22Rv1 (cell line): ENCODE measurements at regions not wholly inside any gene's neighbourhood (a gene's known extent, or its start where the extent isn't known, plus 50 kb on each side); places are given as distances from the start of the nearest gene placed in this dataset.
"Not testable (repeated sequence)": the region's sequence is repeated elsewhere in the genome, so short reads cannot be mapped to it uniquely, and the experiment has no call there.

ENCODE experiments used
- H3K27ac ChIP-seq: fragments of 450-650 bp; 2 replicates; pipeline ENCODE4 v1.5.1; 2017
- CTCF ChIP-seq: fragments of 450-650 bp; IDR thresholded peaks from 2 replicates; pipeline ENCODE4 v1.5.1; 2017; ENCODE audit warnings: mild to moderate bottlenecking
- ZFX ChIP-seq: fragments of 450-650 bp; IDR thresholded peaks from 2 replicates; pipeline ENCODE4 v1.6.1; 2017; ENCODE audit warnings: antibody characterized with exemption, borderline replicate concordance

DNA sequence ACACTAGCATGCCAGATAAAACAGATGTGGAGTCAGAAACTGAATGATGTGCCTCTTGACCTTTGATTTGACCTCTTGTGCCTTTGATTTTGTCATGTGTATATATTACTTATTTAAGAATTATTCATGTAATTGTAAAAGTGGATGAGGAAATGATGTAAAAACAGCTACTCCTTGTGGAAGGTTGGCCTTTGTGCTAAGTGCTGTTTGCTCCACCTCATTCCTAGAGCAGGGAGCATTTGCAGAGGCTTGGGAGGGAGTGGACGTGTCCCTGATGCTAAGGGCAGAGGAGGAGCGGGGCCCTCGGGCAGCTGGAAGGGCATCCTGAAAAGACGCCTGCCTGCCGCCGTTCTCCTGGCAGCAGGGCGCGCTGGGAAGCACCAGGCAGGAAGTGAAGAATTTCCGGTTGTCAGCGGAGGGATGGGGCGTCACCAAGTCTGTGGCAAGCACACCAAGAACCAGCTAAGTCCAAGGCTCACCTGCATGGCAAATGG lies 197.6 kb upstream of the ZNF32 start:
- TF ChIP-seq CTCF (no peak), ZFX (no peak)
- H3K27ac ChIP-seq = no peak overlapping the region

GRCh38 chr10:43845121-43845520 lies 196.4 kb upstream of the ZNF32 start:
- no peak overlapping the region for H3K27ac ChIP-seq
- TF ChIP-seq ZFX (no peak), CTCF (no peak)

GRCh38 chr10:43844221-43844620 lies 195.5 kb upstream of the ZNF32 start:
- H3K27ac ChIP-seq = no peak overlapping the region
- TF ChIP-seq CTCF (no peak), ZFX (no peak)

GRCh38 chr10:43843321-43844101 lies 194.8 kb upstream of the ZNF32 start:
- TF ChIP-seq CTCF (no peak), ZFX (no peak)
- H3K27ac ChIP-seq = no peak overlapping the region

GRCh38 chr10:43842496-43842895 lies 193.8 kb upstream of the ZNF32 start:
- TF ChIP-seq CTCF (no peak), ZFX (no peak)
- H3K27ac ChIP-seq = no peak overlapping the region

- H3K27ac ChIP-seq = no peak overlapping the region
- TF ChIP-seq ZFX = no peak
- no peak for TF ChIP-seq CTCF
Measured at GRCh38 chr10:43842072-43842471, 193.4 kb upstream of the ZNF32 start.

DNA sequence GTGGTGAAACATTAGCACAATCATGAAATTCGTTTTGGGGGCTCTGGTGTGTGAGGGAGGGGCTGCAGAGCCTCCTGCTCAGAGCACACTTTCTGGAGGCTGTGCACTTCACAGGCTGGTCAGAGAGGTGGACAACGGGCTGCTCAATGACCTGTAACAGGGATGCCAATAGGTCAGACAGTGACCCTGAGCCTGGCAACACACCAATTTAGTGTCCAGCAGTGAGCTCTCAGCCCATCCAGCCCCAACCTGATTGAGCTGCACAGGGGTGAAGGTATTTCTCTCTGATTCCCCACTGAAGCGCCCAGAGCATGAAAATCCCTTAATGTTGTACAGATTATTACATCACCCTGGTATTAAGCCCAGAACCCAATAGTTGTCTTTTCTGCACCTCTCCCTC lies 191.3 kb upstream of the ZNF32 start:
- TF ChIP-seq ZFX = no peak
- TF ChIP-seq CTCF = no peak

GRCh38 chr10:43834751-43835150 lies 186.1 kb upstream of the ZNF32 start:
- H3K27ac ChIP-seq = not testable (repeated sequence)

More for the DNA sequence above, 191.3 kb upstream of the ZNF32 start:
- no peak overlapping the region for H3K27ac ChIP-seq
